HUES64 (cell line): ENCODE measurements at regions not wholly inside any gene's neighbourhood (a gene's known extent, or its start where the extent isn't known, plus 50 kb on each side); places are given as distances from the start of the nearest gene placed in this dataset.

ENCODE experiments used
- H3K27ac ChIP-seq: 2 replicates; pipeline ENCODE4 v1.7.0; 2013; ENCODE audit warnings: low read depth, low read length, inconsistent platforms
- H3K27me3 ChIP-seq: 2 replicates; pipeline ENCODE4 v1.6.1; 2013; ENCODE audit warnings: mild to moderate bottlenecking, low read length; ENCODE audit not compliant: insufficient read depth
- H3K36me3 ChIP-seq: 2 replicates; pipeline ENCODE4 v1.6.1; 2013; ENCODE audit warnings: mild to moderate bottlenecking, low read length; ENCODE audit not compliant: insufficient read depth
- H3K4me1 ChIP-seq: 2 replicates; pipeline ENCODE4 v1.6.1; 2013; ENCODE audit warnings: mild to moderate bottlenecking, low read length, moderate library complexity; ENCODE audit not compliant: insufficient read depth
- H3K4me3 ChIP-seq: 2 replicates; pipeline ENCODE4 v1.5.1; 2013; ENCODE audit warnings: mild to moderate bottlenecking, low read length, moderate library complexity
- H3K9ac ChIP-seq: 2 replicates; pipeline ENCODE4 v1.6.1; 2013; ENCODE audit warnings: mild to moderate bottlenecking, low read depth, low read length
- H3K9me3 ChIP-seq: 2 replicates; pipeline ENCODE4 v1.6.1; 2013; ENCODE audit warnings: low read depth, low read length; ENCODE audit not compliant: insufficient read depth
- WGBS: fragments of 150-250, 120-280 bp; methylation state at CpG from one replicate; pipeline ENCODE4 v1.1.7; 2013; ENCODE audit warnings: missing lambda C conversion rate; 5-methylcytosine and 5-hydroxymethylcytosine counted together

- Histone ChIP-seq H3K4me3 (no peak overlapping the region), H3K9ac (no peak overlapping the region), H3K27me3 (no peaks in the 10 kb centered on the region), H3K27ac (no peak overlapping the region), H3K9me3 (no peaks in the 10 kb centered on the region), H3K4me1 (peaks cover 6% of the 10 kb centered on the region; the same call in 1 of the 2 replicates), H3K36me3 (no peaks in the 10 kb centered on the region)
- WGBS = 95% methylated on average over 3 of the region's 3 CpGs
These were observed 219.4 kb upstream of the THBS1 start for GRCh38 chr15:39361497-39361896.

GRCh38 chr15:39362821-39363561, 217.9 kb upstream of the THBS1 start:
- Histone ChIP-seq H3K36me3 (no peaks in the 10 kb centered on the region), H3K4me1 (peaks cover 6% of the 10 kb centered on the region; the same call in 1 of the 2 replicates), H3K27ac (no peak overlapping the region), H3K27me3 (no peaks in the 10 kb centered on the region), H3K4me3 (no peak overlapping the region), H3K9ac (no peak overlapping the region), H3K9me3 (no peaks in the 10 kb centered on the region)
- WGBS = 94% methylated on average over 8 of the region's 8 CpGs

- H3K36me3 ChIP-seq = no peaks in the 10 kb centered on the region
- no peak overlapping the region for H3K27ac ChIP-seq
- H3K4me3 ChIP-seq = no peak overlapping the region
- H3K27me3 ChIP-seq = no peaks in the 10 kb centered on the region
- no peaks in the 10 kb centered on the region for H3K4me1 ChIP-seq
- H3K9ac ChIP-seq = no peak overlapping the region
- WGBS = 85% methylated on average over 5 of the region's 5 CpGs
- no peaks in the 10 kb centered on the region for H3K9me3 ChIP-seq
These were observed 216.9 kb upstream of the THBS1 start for GRCh38 chr15:39363761-39364586.

GRCh38 chr15:39364721-39365120, 216.2 kb upstream of the THBS1 start:
- H3K9ac ChIP-seq = no peak overlapping the region
- no CpG with 5 or more reads among the region's 1 CpG for WGBS

GRCh38 chr15:39365161-39365560, 215.7 kb upstream of the THBS1 start:
- H3K9me3 ChIP-seq = peaks cover 3% of the 10 kb centered on the region; the same call in 1 of the 2 replicates
- no peak overlapping the region for H3K27ac ChIP-seq
- no peaks in the 10 kb centered on the region for H3K27me3 ChIP-seq
- H3K9ac ChIP-seq = no peak overlapping the region
- H3K4me3 ChIP-seq = no peak overlapping the region
- no peaks in the 10 kb centered on the region for H3K4me1 ChIP-seq
- 97% methylated on average over 2 of the region's 2 CpGs for WGBS
- no peaks in the 10 kb centered on the region for H3K36me3 ChIP-seq

More at GRCh38 chr15:39364721-39365120, 216.2 kb upstream of the THBS1 start:
- Histone ChIP-seq H3K27me3 (no peaks in the 10 kb centered on the region), H3K4me1 (no peaks in the 10 kb centered on the region), H3K4me3 (no peak overlapping the region), H3K9me3 (peaks cover 1% of the 10 kb centered on the region; the same call in 1 of the 2 replicates), H3K27ac (no peak overlapping the region), H3K36me3 (no peaks in the 10 kb centered on the region)

- WGBS = 89% methylated on average over 3 of the region's 4 CpGs
- Histone ChIP-seq H3K9ac (no peak overlapping the region), H3K27ac (no peak overlapping the region), H3K4me1 (no peaks in the 10 kb centered on the region), H3K36me3 (no peaks in the 10 kb centered on the region), H3K4me3 (no peak overlapping the region), H3K9me3 (peaks cover 4% of the 10 kb centered on the region; the same call in 1 of the 2 replicates), H3K27me3 (no peaks in the 10 kb centered on the region)
These were observed 215.0 kb upstream of the THBS1 start for GRCh38 chr15:39365873-39366272.

- peaks cover 18% of the 10 kb centered on the region; the same call in 1 of the 2 replicates for H3K9me3 ChIP-seq
- no peak overlapping the region for H3K4me3 ChIP-seq
- H3K27ac ChIP-seq = no peak overlapping the region
- no peaks in the 10 kb centered on the region for H3K36me3 ChIP-seq
- no CpG with 5 or more reads among the region's 1 CpG for WGBS
- no peak overlapping the region for H3K9ac ChIP-seq
- no peaks in the 10 kb centered on the region for H3K4me1 ChIP-seq
- H3K27me3 ChIP-seq = no peaks in the 10 kb centered on the region
These were observed 213.3 kb upstream of the THBS1 start for GRCh38 chr15:39367596-39367995.

- WGBS = 96% methylated on average over 1 of the region's 1 CpG
- Histone ChIP-seq H3K36me3 (no peaks in the 10 kb centered on the region), H3K9ac (no peak overlapping the region), H3K27ac (no peak overlapping the region), H3K4me1 (no peaks in the 10 kb centered on the region), H3K27me3 (no peaks in the 10 kb centered on the region), H3K9me3 (peaks cover 18% of the 10 kb centered on the region; the same call in 1 of the 2 replicates), H3K4me3 (no peak overlapping the region)
These were observed 211.1 kb upstream of the THBS1 start for GRCh38 chr15:39369768-39370167.

GRCh38 chr15:39376371-39376909, 204.4 kb upstream of the THBS1 start:
- no CpG with 5 or more reads among the region's 1 CpG for WGBS

GRCh38 chr15:39381517-39381916, 199.4 kb upstream of the THBS1 start:
- no peaks in the 10 kb centered on the region for H3K36me3 ChIP-seq
- no peaks in the 10 kb centered on the region for H3K27me3 ChIP-seq
- no peak overlapping the region for H3K4me3 ChIP-seq
- H3K9ac ChIP-seq = no peak overlapping the region
- H3K4me1 ChIP-seq = no peaks in the 10 kb centered on the region
- no peaks in the 10 kb centered on the region for H3K9me3 ChIP-seq
- no peak overlapping the region for H3K27ac ChIP-seq
- WGBS = 100% methylated on average over 1 of the region's 1 CpG

More at GRCh38 chr15:39376371-39376909, 204.4 kb upstream of the THBS1 start:
- H3K27me3 ChIP-seq = no peaks in the 10 kb centered on the region
- no peak overlapping the region for H3K4me3 ChIP-seq
- no peak overlapping the region for H3K27ac ChIP-seq
- H3K9me3 ChIP-seq = 0 out of 2 replicates have a peak, but pooled peaks cover 9% of the 10 kb centered on the region
- no peaks in the 10 kb centered on the region for H3K4me1 ChIP-seq
- no peak overlapping the region for H3K9ac ChIP-seq
- H3K36me3 ChIP-seq = no peaks in the 10 kb centered on the region

- Histone ChIP-seq H3K9ac (no peak overlapping the region), H3K27ac (no peak overlapping the region), H3K36me3 (no peaks in the 10 kb centered on the region), H3K4me3 (no peak overlapping the region), H3K9me3 (no peaks in the 10 kb centered on the region), H3K4me1 (no peaks in the 10 kb centered on the region), H3K27me3 (no peaks in the 10 kb centered on the region)
- 85% methylated on average over 1 of the region's 2 CpGs for WGBS
These were observed 192.8 kb upstream of the THBS1 start for GRCh38 chr15:39388118-39388517.
